Loucy (cell line): ENCODE measurements at regions not wholly inside any gene's neighbourhood (a gene's known extent, or its start where the extent isn't known, plus 50 kb on each side); places are given as distances from the start of the nearest gene placed in this dataset.

Experiments
- H2AFZ ChIP-seq: fragments of 200-600 bp; sonication (generic); 2 replicates; pipeline ENCODE4 v1.6.0; 2016; ENCODE audit warnings: antibody characterized with exemption, mild to moderate bottlenecking, low read length, moderate library complexity
- H3F3A ChIP-seq: fragments of 200-600 bp; 2 replicates; pipeline ENCODE4 v1.6.0; 2016; ENCODE audit warnings: antibody characterized with exemption, low read depth, mild to moderate bottlenecking
- H3K27me3 ChIP-seq: fragments of 200-600 bp; sonication (generic); 2 replicates; pipeline ENCODE4 v1.6.1; 2014; ENCODE audit warnings: low read length, mild to moderate bottlenecking; ENCODE audit not compliant: insufficient read depth, poor library complexity, severe bottlenecking
- H3K36me3 ChIP-seq: fragments of 200-600 bp; sonication (generic); 2 replicates; pipeline ENCODE4 v1.6.1; 2016; ENCODE audit warnings: low read length; ENCODE audit not compliant: insufficient read depth
- H3K4me1 ChIP-seq: fragments of 200-600 bp; sonication (generic); 2 replicates; pipeline ENCODE4 v1.5.1; 2014; ENCODE audit warnings: low read length, mild to moderate bottlenecking; ENCODE audit not compliant: insufficient read depth, poor library complexity, severe bottlenecking
- H3K4me2 ChIP-seq: fragments of 200-600 bp; sonication (generic); 2 replicates; pipeline ENCODE4 v1.6.0; 2014; ENCODE audit warnings: antibody characterized with exemption, low read length, low read depth, mild to moderate bottlenecking; ENCODE audit not compliant: poor library complexity, severe bottlenecking
- H3K4me3 ChIP-seq: fragments of 200-600 bp; sonication (generic); 2 replicates; pipeline ENCODE4 v1.5.1; 2014; ENCODE audit warnings: low read length, mild to moderate bottlenecking, mixed read lengths; ENCODE audit not compliant: poor library complexity, severe bottlenecking
- H3K79me2 ChIP-seq: fragments of 200-600 bp; sonication (generic); 2 replicates; pipeline ENCODE4 v1.6.1; 2014; ENCODE audit warnings: low read length; ENCODE audit not compliant: insufficient read depth
- H3K9ac ChIP-seq: fragments of 200-600 bp; sonication (generic); 2 replicates; pipeline ENCODE4 v1.6.0; 2014; ENCODE audit warnings: mild to moderate bottlenecking, low read depth, low read length, moderate library complexity; ENCODE audit not compliant: poor library complexity, severe bottlenecking
- H3K9me2 ChIP-seq: fragments of 200-600 bp; sonication (generic); replicated peaks from 2 replicates; pipeline ENCODE4 v1.6.1; 2016; ENCODE audit warnings: low read depth, low read length, mixed read lengths
- H3K9me3 ChIP-seq: fragments of 200-600 bp; sonication (generic); 2 replicates; pipeline ENCODE4 v1.6.1; 2014; ENCODE audit warnings: mild to moderate bottlenecking, antibody characterized with exemption, low read length, low read depth; ENCODE audit not compliant: insufficient read depth
- H4K20me1 ChIP-seq: fragments of 200-600 bp; sonication (generic); 2 replicates; pipeline ENCODE4 v1.6.0; 2014; ENCODE audit warnings: antibody characterized with exemption, low read length, mild to moderate bottlenecking; ENCODE audit not compliant: insufficient read depth, poor library complexity, severe bottlenecking
- CTCF ChIP-seq: fragments of 200-600 bp; sonication (generic); conservative IDR thresholded peaks from 2 replicates; pipeline ENCODE4 v1.5.1; 2014; ENCODE audit warnings: mild to moderate bottlenecking, antibody characterized with exemption, low read length
- EZH2phosphoT487 ChIP-seq: fragments of 200-600 bp; IDR thresholded peaks from 2 replicates; pipeline ENCODE4 v1.6.1; 2018; ENCODE audit warnings: antibody characterized with exemption, mild to moderate bottlenecking, moderate library complexity, borderline replicate concordance

GRCh38 chr7:22001345-22002004 lies 55.8 kb upstream of the CDCA7L start:
- Histone ChIP-seq H3K79me2 (no peaks in the 10 kb centered on the region), H2AFZ (no peak overlapping the region), H3K9me3 (no peaks in the 10 kb centered on the region), H3K4me3 (no peak overlapping the region), H3K4me1 (no peaks in the 10 kb centered on the region), H3F3A (no peaks in the 10 kb centered on the region), H3K9ac (no peak overlapping the region), H3K27me3 (no peaks in the 10 kb centered on the region), H4K20me1 (no peaks in the 10 kb centered on the region), H3K4me2 (no peak overlapping the region), H3K9me2 (no peaks in the 10 kb centered on the region), H3K36me3 (no peaks in the 10 kb centered on the region)
- peak; percentile 85 for TF ChIP-seq CTCF
- no peak for TF ChIP-seq EZH2phosphoT487

- Histone ChIP-seq H3K79me2 (no peaks in the 10 kb centered on the region), H3F3A (no peaks in the 10 kb centered on the region), H3K36me3 (no peaks in the 10 kb centered on the region), H3K4me3 (no peak overlapping the region), H3K9me3 (no peaks in the 10 kb centered on the region), H2AFZ (no peak overlapping the region), H3K9ac (no peak overlapping the region), H4K20me1 (no peaks in the 10 kb centered on the region), H3K9me2 (no peaks in the 10 kb centered on the region), H3K4me2 (no peak overlapping the region), H3K4me1 (no peaks in the 10 kb centered on the region), H3K27me3 (no peaks in the 10 kb centered on the region)
- TF ChIP-seq EZH2phosphoT487 (no peak), CTCF (no peak)
Observed at GRCh38 chr7:21999896-22000295, 54.2 kb upstream of the CDCA7L start.

GRCh38 chr7:21996641-21997040 lies 50.9 kb upstream of the CDCA7L start:
- no peak overlapping the region for H3K9ac ChIP-seq
- no peaks in the 10 kb centered on the region for H3K9me3 ChIP-seq
- H4K20me1 ChIP-seq, result no peaks in the 10 kb centered on the region
- H3K36me3 ChIP-seq, result no peaks in the 10 kb centered on the region
- H3K79me2 ChIP-seq, result no peaks in the 10 kb centered on the region
- no peak overlapping the region for H2AFZ ChIP-seq
- TF ChIP-seq EZH2phosphoT487 (no peak), CTCF (no peak)
- no peaks in the 10 kb centered on the region for H3K27me3 ChIP-seq
- H3K4me2 ChIP-seq, result no peak overlapping the region
- H3K4me1 ChIP-seq, result no peaks in the 10 kb centered on the region
- no peak overlapping the region for H3K4me3 ChIP-seq
- no peaks in the 10 kb centered on the region for H3F3A ChIP-seq
- no peaks in the 10 kb centered on the region for H3K9me2 ChIP-seq
